Smooth muscle cell of the brain vasculature (primary cell): ENCODE measurements at regions not wholly inside any gene's neighbourhood (a gene's known extent, or its start where the extent isn't known, plus 50 kb on each side); places are given as distances from the start of the nearest gene placed in this dataset.

Experiments used
- DNase-seq: peaks from one replicate; pipeline ENCODE4 v3.0.0-alpha.2; 2012; ENCODE audit warnings: low read depth, low spot score

GRCh38 chr18:71523483-71524435 lies 1020.4 kb downstream of the CBLN2 start:
- DNase-seq = no peak

DNA sequence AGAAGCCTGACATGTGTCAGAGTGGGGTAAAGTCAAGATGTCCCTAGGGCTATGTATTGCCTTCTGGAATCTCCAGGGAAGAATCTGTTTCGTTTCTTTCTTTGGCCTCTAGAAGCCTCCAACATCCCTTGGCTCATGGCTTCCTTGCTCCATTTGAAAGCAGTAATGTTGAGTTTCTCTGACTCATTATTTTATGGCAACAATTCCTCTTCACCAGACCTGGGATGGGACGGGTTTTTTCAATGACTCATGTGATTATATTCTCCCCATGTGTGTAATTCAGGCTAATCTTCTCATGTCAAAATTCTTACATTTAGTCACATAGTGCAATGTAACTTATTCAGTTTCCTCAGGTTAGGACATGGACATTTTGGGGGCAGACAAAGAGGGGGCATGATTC lies 1038.6 kb downstream of the CBLN2 start:
- DNase-seq = no peak

GRCh38 chr18:71503222-71503621 lies 1040.9 kb downstream of the CBLN2 start:
- DNase-seq = no peak

DNA sequence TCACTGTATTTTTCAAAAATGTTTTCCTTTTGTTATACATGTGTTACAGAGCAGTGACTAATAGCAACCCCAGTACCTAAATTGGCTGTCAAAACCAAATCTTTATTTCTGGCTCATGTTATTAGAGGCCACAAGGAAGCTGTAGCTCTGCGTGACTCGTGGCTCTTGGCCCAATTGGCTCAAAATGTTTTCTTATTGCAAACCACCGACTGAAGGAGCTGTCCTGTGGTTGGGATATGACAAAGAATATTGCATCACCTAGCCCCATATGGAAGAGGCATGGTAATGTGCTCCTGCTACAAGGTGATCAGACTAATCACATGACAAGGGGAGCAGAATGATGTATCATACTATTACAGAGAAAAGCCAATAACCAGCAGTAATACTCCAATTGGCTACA lies 1058.5 kb downstream of the CBLN2 start:
- no peak for DNase-seq

GRCh38 chr18:71471963-71472725 lies 1072.0 kb downstream of the CBLN2 start:
- no peak for DNase-seq

DNA sequence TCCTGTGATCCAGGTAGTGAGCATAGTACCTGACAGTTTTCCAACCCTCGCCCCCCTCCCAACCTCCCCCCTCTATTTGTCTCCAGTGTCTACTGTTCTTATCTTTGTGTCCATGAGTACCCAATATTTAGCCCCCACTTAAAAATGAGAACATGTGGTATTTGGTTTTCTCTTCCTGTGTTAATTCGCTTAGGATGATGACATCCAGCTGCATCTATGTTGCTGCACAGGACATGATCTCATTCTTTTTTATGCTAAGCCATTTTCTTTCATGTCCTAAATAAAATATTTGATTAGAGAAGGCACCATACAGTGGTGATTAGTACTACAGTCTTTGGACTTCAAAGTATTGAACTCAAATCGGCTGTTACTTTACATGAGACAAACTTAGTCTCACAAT lies 1087.9 kb downstream of the CBLN2 start:
- no peak for DNase-seq

DNA sequence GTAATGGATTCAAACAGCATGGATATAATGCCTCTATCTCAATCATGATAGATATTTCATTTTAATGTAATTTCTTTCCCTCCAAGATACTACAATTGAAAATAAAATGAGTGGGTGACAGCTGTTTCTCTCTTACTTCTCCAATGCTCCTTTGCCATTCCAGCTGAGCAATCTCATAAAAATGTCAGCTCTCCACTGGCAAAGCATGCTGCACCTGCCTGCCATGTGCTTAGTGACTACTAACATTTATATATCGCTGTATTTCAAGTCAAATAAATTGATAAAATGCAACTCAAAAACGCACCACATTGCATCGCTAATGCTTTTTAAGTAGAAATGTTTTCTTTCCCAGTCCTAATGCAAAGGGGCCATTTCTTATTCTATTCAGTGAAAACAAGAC lies 1093.9 kb downstream of the CBLN2 start:
- no peak for DNase-seq

- no peak for DNase-seq
Measured at GRCh38 chr18:71443706-71444480, 1100.2 kb downstream of the CBLN2 start.

- no peak for DNase-seq
Measured at GRCh38 chr18:71442731-71443141, 1101.4 kb downstream of the CBLN2 start.

DNA sequence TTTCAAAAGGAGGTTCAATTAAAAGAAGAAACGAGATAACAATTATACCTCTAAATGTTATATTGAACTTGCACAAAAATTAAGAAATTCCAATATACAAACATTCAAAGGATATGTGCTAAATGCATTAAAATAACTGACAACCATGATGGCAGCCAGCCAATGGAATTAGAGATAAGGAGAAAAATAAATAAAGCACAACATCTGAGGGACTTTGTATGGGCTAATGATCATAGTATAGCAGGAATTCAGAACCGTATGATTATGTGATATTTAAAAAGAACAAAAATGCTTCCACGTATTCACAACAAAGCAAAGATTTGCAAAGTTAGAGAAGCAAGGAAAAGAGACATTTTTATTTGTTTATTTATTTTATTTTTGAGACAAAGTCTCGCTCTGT lies 1103.0 kb downstream of the CBLN2 start:
- DNase-seq = no peak

GRCh38 chr18:71437511-71437910 lies 1106.6 kb downstream of the CBLN2 start:
- DNase-seq = no peak

DNA sequence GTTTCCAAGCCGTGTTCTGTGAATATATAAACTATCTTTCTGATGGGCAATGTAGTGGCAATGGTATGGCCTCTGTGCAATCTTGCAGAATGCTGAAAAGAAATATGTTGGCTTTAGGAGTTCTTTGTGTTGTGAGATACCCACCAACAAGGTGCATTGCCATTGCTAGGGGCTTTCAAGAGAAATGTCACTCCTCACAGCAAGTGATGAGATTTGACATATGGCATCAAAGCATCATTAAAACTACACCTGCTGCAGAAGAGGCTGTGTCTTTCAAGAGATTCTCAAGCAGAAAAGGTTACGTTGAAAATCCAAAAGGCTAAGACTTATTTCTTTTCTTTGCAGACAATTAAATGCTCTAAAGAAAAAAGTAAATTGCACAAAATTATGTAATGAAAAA lies 1110.8 kb downstream of the CBLN2 start:
- DNase-seq = no peak

DNA sequence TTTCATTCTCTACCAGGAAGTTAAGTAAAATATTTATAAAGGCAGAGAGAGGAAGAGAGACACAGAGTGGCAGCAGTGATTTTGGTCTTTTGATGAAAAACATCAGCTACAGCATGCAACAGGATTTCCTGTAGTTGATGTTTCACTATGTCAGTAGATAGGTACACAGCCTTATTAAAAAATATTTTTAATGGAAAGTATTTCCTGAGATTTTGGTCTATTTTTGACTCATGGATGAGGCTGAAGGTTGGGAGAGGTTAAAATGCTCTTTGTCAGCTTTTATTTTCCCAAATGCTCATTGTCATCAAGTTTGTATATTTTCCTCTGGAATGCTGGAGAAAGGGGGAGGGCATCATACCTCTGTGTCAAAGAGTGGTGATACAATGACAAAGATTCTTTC lies 1112.5 kb downstream of the CBLN2 start:
- DNase-seq = no peak

DNA sequence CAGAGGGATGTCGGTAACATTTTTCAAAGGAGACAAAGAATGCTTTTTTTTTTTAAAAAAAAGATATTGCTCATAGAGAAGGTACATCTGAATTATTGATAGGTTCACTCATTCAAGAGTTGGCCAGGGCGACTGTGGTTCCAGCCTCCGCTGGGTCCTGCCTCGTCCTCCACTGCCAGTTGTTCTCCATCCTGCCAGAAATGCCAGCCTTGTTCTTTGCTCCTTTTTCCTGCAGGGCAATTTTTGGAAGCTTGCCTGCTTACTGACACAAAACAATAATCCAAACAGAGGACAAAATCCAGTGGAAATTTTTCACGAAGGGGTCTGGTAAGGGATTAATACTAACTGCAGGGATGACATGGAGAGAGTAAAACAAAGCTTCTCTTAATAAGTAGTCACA lies 1113.0 kb downstream of the CBLN2 start:
- DNase-seq = no peak

DNA sequence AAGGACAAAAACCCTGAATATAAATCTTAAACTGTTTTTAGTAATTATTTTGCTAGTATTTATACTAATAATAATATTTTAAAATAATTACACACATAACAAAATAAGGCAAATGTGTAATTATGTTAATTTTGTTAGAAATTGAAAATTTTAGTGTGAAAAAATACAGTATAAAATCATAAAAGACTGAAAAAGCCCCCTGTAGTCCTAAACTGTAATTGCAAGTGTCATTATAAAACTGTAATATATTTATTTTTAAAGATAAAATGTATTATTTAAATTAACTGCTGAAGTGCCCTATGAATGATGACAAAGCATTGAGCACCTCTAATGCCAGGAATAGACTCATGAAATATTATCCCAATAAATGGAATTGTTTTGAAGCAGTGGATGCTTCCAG lies 1117.7 kb downstream of the CBLN2 start:
- no peak for DNase-seq

- no peak for DNase-seq
Measured at GRCh38 chr18:71405169-71405809, 1116.4 kb downstream of the SOCS6 start.

- DNase-seq = no peak
Measured at GRCh38 chr18:71403501-71403900, 1114.7 kb downstream of the SOCS6 start.

DNA sequence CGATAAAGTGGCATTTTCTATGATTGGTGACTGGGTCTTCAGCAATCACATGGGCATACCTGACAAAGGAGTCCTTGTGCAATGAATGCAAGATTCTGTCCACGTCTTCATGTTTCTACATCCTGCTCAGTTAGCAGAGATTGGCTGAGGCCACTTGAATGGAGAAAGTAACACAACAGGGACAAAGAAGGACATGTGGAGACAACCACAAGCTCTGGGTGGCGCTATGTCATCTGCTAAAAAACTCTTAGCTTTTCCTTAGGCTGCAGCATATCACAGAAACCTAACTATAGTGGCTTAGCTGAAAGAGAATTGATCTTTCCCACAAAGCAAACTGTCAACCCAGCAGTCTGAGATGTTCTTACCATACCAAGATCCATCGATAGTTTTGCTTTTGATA lies 1109.7 kb downstream of the SOCS6 start:
- DNase-seq = no peak

DNA sequence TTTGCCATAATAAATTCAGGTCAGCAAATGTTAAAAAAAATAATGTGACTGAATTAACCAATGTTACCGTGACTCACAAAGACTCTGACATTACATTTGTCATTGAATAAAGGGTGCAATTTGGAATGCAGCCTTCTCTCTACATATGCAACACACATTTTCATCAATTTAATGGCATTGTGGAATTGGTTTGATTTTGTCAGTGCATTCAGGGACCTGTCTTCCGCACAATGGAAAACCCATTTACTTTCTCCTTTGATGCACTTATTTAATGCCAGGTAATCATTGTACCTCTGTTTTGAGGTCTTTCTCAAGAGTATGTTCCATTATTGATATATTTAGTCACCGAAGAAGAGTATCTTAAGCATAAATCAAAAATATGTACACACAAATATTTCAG lies 1099.3 kb downstream of the SOCS6 start:
- DNase-seq = no peak

DNA sequence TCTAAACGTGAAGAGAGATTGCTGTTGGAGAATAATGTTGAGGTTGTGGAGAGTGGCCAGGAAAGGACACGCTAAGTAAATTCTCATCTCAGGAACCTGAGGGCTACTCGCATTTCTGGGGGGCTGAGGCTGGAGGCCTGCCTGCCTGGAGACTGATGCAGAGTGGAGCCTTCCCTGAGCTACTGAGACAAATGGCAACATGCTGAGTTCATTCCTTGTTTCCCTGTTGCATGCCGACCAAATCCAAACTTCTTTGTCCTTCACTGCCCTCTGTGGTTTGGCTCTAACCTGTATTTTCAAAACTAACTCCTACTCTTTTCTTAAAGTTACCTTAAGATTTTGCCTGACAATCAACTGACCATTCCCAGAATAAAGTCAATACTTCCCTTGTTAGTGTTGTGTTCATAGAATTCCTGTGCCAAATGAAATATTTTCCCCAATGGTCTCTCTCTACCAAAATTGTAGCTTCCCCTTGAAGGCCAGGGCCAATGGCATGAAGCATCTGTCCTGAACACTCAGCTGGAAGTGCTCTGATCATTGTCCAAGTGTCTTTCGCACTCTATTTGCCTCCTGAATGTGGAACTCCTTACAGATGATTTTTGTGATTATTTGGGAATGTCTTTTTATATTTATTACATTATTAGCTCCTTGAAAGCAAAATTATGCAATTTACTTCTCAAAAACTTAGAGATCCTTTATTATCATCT lies 1085.6 kb downstream of the SOCS6 start:
- DNase-seq = no peak
